Endothelial cell of umbilical vein (primary cell): ENCODE measurements at regions not wholly inside any gene's neighbourhood (a gene's known extent, or its start where the extent isn't known, plus 50 kb on each side); places are given as distances from the start of the nearest gene placed in this dataset.

ENCODE experiments used
- BruUV-seq: library from RNA; stranded (reverse); fragments of 400-500 nt; replicated peaks from 2 replicates; lab custom pipeline; 2021; lab: Mats Ljungman, UMichigan
- CTCF ChIA-PET: fragments of 300-600, 350-600 bp; sonication (Branson Sonifier 250); formaldehyde crosslinking; loops from one replicate; lab custom pipeline; 2021; ENCODE audit warnings: antibody characterized with exemption, inconsistent platforms; lab: Charles Lee
- POLR2A ChIA-PET: fragments of 300-600, 350-600 bp; sonication (Branson Sonifier 250); formaldehyde crosslinking; loops from one replicate; lab custom pipeline; 2021; ENCODE audit warnings: antibody characterized with exemption, inconsistent platforms; lab: Charles Lee
- DNase-seq: peaks from one replicate; pipeline ENCODE4 v3.0.0-alpha.2; 2011; ENCODE audit warnings: low read depth, low spot score
- FAIRE-seq: peaks from 2 replicates; lab custom pipeline; 2011; peaks lifted over from hg19 to GRCh38; lab: Jason Lieb, UNC
- H2AFZ ChIP-seq: 2 replicates; pipeline ENCODE4 v1.6.0; 2012; ENCODE audit warnings: low read depth, low read length, control low read depth, inconsistent platforms
- H3K27ac ChIP-seq: 2 replicates; pipeline ENCODE4 v1.5.1; 2011; ENCODE audit warnings: low read depth, mild to moderate bottlenecking, control low read depth, low read length, moderate library complexity; ENCODE audit not compliant: insufficient read depth
- H3K27me3 ChIP-seq, 2 experiments: 2 replicates each; pipeline versions ENCODE4 v1.6.0 to v1.6.1; 2011; ENCODE audit warnings: low read length in 2 of 2, mixed read lengths in 1 of 2; ENCODE audit not compliant: control insufficient read depth in 2 of 2, insufficient read depth in 2 of 2
- H3K36me3 ChIP-seq, 2 experiments: 2 replicates in 1 of 2; 3 replicates in 1 of 2; pipeline ENCODE4 v1.5.1; 2011; ENCODE audit warnings: low read length in 2 of 2, mild to moderate bottlenecking in 1 of 2, moderate library complexity in 1 of 2; ENCODE audit not compliant: control insufficient read depth in 2 of 2, insufficient read depth in 2 of 2; ENCODE audit errors: extremely low read depth in 1 of 2
- H3K4me1 ChIP-seq: 3 replicates; pipeline ENCODE4 v1.5.1; 2011; ENCODE audit warnings: mild to moderate bottlenecking, low read length; ENCODE audit not compliant: control insufficient read depth, insufficient read depth; ENCODE audit errors: extremely low read depth
- H3K4me2 ChIP-seq: 2 replicates; pipeline ENCODE4 v1.6.1; 2011; ENCODE audit warnings: low read length, control low read depth, mixed read lengths; ENCODE audit not compliant: insufficient read depth
- H3K4me3 ChIP-seq, 3 experiments: fragments of 200-600 bp in 1 of 3; sonication (generic), shearing (Covaris generic) in 1 of 3; replicated peaks in 1 of 3; 2 replicates each; pipeline ENCODE4 v1.5.1; 2011 to 2016; ENCODE audit warnings: control low read depth in 3 of 3, low read length in 3 of 3, mild to moderate bottlenecking in 2 of 3, inconsistent platforms in 1 of 3, low read depth in 1 of 3, moderate library complexity in 1 of 3; ENCODE audit not compliant: insufficient read depth in 1 of 3
- H3K79me2 ChIP-seq: 2 replicates; pipeline ENCODE4 v1.6.0; 2012; ENCODE audit warnings: low read length, inconsistent platforms; ENCODE audit not compliant: control insufficient read depth, insufficient read depth
- H3K9ac ChIP-seq: replicated peaks from 2 replicates; pipeline ENCODE3; 2011; ENCODE audit warnings: low read length, control low read depth; ENCODE audit not compliant: insufficient read depth; ENCODE audit errors: extremely low read depth
- H3K9me1 ChIP-seq: replicated peaks from 3 replicates; pipeline ENCODE4 v1.6.0; 2011; ENCODE audit warnings: mild to moderate bottlenecking, low read length; ENCODE audit not compliant: control insufficient read depth, insufficient read depth; ENCODE audit errors: extremely low read depth
- H3K9me3 ChIP-seq: replicated peaks from 2 replicates; pipeline ENCODE4 v1.5.1; 2012; ENCODE audit warnings: low read length, inconsistent platforms; ENCODE audit not compliant: control insufficient read depth, insufficient read depth
- H4K20me1 ChIP-seq: replicated peaks from 2 replicates; pipeline ENCODE3; 2011; ENCODE audit warnings: mild to moderate bottlenecking, low read length; ENCODE audit not compliant: control insufficient read depth, insufficient read depth; ENCODE audit errors: extremely low read depth
- EZH2 ChIP-seq: IDR thresholded peaks from 2 replicates; pipeline ENCODE4 v1.6.1; 2012; ENCODE audit warnings: borderline replicate concordance, low read depth, mild to moderate bottlenecking, moderate library complexity, low read length, inconsistent platforms; ENCODE audit not compliant: severe bottlenecking
- FOS ChIP-seq: IDR thresholded peaks from 2 replicates; pipeline ENCODE4 v1.6.1; 2011; ENCODE audit warnings: mild to moderate bottlenecking, low read length, moderate library complexity, borderline replicate concordance; ENCODE audit not compliant: insufficient read depth
- GATA2 ChIP-seq: IDR thresholded peaks from 2 replicates; pipeline ENCODE4 v1.7.0; 2011; ENCODE audit warnings: low read depth, mild to moderate bottlenecking, moderate library complexity, mixed read lengths, low read length; ENCODE audit not compliant: insufficient read length, insufficient read depth
- JUN ChIP-seq: IDR thresholded peaks from 2 replicates; pipeline ENCODE4 v1.6.1; 2011; ENCODE audit warnings: borderline replicate concordance, low read depth; ENCODE audit not compliant: insufficient read length, insufficient read depth
- MAX ChIP-seq: IDR thresholded peaks from 2 replicates; pipeline ENCODE4 v1.6.1; 2011; ENCODE audit not compliant: insufficient read depth, insufficient read length
- MYC ChIP-seq: IDR thresholded peaks from one replicate; pipeline ENCODE4 v1.6.1; 2011; ENCODE audit warnings: mild to moderate bottlenecking, low read depth, low read length
- POLR2A ChIP-seq: IDR thresholded peaks from 2 replicates; pipeline ENCODE4 v1.6.1; 2012; ENCODE audit warnings: low read depth, mild to moderate bottlenecking, control low read depth, low read length
- POLR2AphosphoS5 ChIP-seq: IDR thresholded peaks from 2 replicates; pipeline ENCODE4 v1.6.1; 2012; ENCODE audit warnings: low read depth, mild to moderate bottlenecking, control low read depth, low read length, moderate library complexity; ENCODE audit not compliant: insufficient read depth
- dilution Hi-C: fragments of 300-500 bp; cut with MboI; formaldehyde crosslinking; loops from one replicate; pipeline ENCODE4 v1.15.0; 2019; ENCODE audit warnings: low sequenced_read_pairs; ENCODE audit not compliant: extremely low pct_ligation_motif_present
- intact Hi-C: fragments of 100-400 bp; cut with micrococcal nuclease; formaldehyde crosslinking; loops from one replicate; pipeline ENCODE4 v1.10.0; 2022
- TF ChIP-seq, protein P1 (sequence below), 2 donors: IDR thresholded peaks; 1 replicate in 1 of 2; 2 replicates in 1 of 2; pipeline ENCODE4 v1.5.1; 2011; ENCODE audit warnings: low read length in 2 of 2, mild to moderate bottlenecking in 2 of 2, moderate library complexity in 2 of 2, control low read depth in 1 of 2, inconsistent platforms in 1 of 2, low read depth in 1 of 2; ENCODE audit not compliant: insufficient read depth in 1 of 2; ENCODE audit errors: extremely low read depth in 1 of 2

DNA sequence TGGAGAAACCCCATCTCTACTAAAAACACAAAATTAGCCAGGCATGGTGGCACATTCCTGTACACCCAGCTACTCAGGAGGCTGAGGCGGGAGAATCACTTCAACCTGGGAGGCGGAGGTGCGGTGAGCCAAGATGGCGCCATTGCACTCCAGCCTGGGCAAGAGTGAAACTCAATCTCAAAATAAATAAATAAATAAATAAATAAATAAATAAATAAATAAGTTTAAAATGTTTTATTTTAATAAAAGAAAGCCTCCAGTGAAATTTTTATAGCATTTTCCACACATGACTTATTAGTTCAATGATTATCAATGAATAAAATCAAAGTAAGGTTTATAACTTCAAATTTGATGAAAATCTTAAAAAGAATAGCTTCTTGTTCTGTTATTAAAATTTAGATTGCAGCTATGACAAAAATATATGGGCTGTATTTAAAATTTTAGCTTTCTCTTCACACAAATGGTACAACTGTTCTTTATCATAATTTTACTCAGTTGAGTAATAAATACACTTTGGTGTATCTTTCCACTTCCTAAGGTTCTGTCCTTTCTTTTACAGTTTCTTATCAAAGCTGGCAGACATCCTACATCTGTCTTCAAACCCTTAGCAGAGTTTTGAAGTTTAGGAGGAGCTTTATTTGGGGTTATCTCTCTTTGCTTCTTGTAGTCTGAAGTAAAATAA, 78.4 kb upstream of the ZSWIM2 start:
- BruUV-seq: no TSS peak
- no peak for FAIRE-seq
- POLR2A ChIA-PET: no interaction called here

More for the DNA sequence above, 78.4 kb upstream of the ZSWIM2 start:
- Histone ChIP-seq H3K9me1 (no peaks in the 10 kb centered on the region), H3K4me1 (no peaks in the 10 kb centered on the region), H3K27ac (no peak overlapping the region), H3K4me3 (no peak overlapping the region), H3K36me3 (no peaks in the 10 kb centered on the region), H3K4me2 (no peak overlapping the region), H3K79me2 (no peaks in the 10 kb centered on the region), H3K9me3 (no peaks in the 10 kb centered on the region), H2AFZ (no peak overlapping the region), H3K27me3 (no peaks in the 10 kb centered on the region), H3K9ac (no peak overlapping the region), H4K20me1 (no peaks in the 10 kb centered on the region)
- no peak for TF ChIP-seq POLR2A
- no peak for TF ChIP-seq GATA2
- TF ChIP-seq MYC: no peak
- TF ChIP-seq MAX: no peak
- TF ChIP-seq FOS: no peak
- no peak for TF ChIP-seq JUN
- TF ChIP-seq POLR2AphosphoS5: no peak
- TF ChIP-seq, protein P1, sequence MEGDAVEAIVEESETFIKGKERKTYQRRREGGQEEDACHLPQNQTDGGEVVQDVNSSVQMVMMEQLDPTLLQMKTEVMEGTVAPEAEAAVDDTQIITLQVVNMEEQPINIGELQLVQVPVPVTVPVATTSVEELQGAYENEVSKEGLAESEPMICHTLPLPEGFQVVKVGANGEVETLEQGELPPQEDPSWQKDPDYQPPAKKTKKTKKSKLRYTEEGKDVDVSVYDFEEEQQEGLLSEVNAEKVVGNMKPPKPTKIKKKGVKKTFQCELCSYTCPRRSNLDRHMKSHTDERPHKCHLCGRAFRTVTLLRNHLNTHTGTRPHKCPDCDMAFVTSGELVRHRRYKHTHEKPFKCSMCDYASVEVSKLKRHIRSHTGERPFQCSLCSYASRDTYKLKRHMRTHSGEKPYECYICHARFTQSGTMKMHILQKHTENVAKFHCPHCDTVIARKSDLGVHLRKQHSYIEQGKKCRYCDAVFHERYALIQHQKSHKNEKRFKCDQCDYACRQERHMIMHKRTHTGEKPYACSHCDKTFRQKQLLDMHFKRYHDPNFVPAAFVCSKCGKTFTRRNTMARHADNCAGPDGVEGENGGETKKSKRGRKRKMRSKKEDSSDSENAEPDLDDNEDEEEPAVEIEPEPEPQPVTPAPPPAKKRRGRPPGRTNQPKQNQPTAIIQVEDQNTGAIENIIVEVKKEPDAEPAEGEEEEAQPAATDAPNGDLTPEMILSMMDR (IDR thresholded peaks at IDR 0.05; ENCODE audit: extremely low read depth in 1 of 2, insufficient read depth in 1 of 2, low read depth in 1 of 2, low read length in 2 of 2): no peak
- no peak for TF ChIP-seq EZH2
- no peak for DNase-seq
- intact Hi-C loops: no loop called here
- dilution Hi-C loops: no loop called here
- CTCF ChIA-PET: interaction anchor here (1.3 to 1.4 kb wide), 2 partner anchors 8 to 14 kb away, joined by 4 to 5 read pairs; no protein-coding TSS in a partner anchor
